Duodenal mucosa (tissue), 2 donors: ENCODE measurements at regions not wholly inside any gene's neighbourhood (a gene's known extent, or its start where the extent isn't known, plus 50 kb on each side); places are given as distances from the start of the nearest gene placed in this dataset.

Source experiments
- H3K27ac ChIP-seq: one replicate; pipeline ENCODE4 v1.7.0; 2013; ENCODE audit warnings: low read depth, low read length
- H3K27me3 ChIP-seq, 2 donors: one replicate each; pipeline ENCODE4 v1.7.0; 2013; ENCODE audit warnings: low read length in 2 of 2, control low read depth in 1 of 2; ENCODE audit not compliant: insufficient read depth in 2 of 2, control insufficient read depth in 1 of 2
- H3K36me3 ChIP-seq, 2 donors: one replicate each; pipeline ENCODE4 v1.7.0; 2013; ENCODE audit warnings: low read length in 2 of 2, control low read depth in 1 of 2; ENCODE audit not compliant: insufficient read depth in 2 of 2, control insufficient read depth in 1 of 2
- H3K4me1 ChIP-seq, 2 donors: one replicate each; pipeline ENCODE4 v1.7.0; 2013; ENCODE audit warnings: low read length in 2 of 2, control low read depth in 1 of 2; ENCODE audit not compliant: insufficient read depth in 2 of 2, control insufficient read depth in 1 of 2
- H3K4me3 ChIP-seq, 2 donors: one replicate each; pipeline ENCODE4 v1.7.0; 2013; ENCODE audit warnings: low read length in 2 of 2, low read depth in 1 of 2
- H3K9ac ChIP-seq, 2 donors: one replicate each; pipeline ENCODE4 v1.7.0; 2013; ENCODE audit warnings: low read length in 2 of 2, low read depth in 1 of 2
- H3K9me3 ChIP-seq, 2 donors: one replicate each; pipeline ENCODE4 v1.7.0; 2013; ENCODE audit warnings: low read length in 2 of 2, control low read depth in 1 of 2; ENCODE audit not compliant: control insufficient read depth in 1 of 2

GRCh38 chr14:87879389-87879788 is 113.6 kb downstream of the GALC start:
- Histone ChIP-seq H3K4me1 (no peaks in the 10 kb centered on the region), H3K36me3 (no peaks in the 10 kb centered on the region), H3K27me3 (no peaks in the 10 kb centered on the region), H3K9me3 (no peaks in the 10 kb centered on the region), H3K9ac (no peak overlapping the region), H3K27ac (no peak overlapping the region), H3K4me3 (no peak overlapping the region)

DNA sequence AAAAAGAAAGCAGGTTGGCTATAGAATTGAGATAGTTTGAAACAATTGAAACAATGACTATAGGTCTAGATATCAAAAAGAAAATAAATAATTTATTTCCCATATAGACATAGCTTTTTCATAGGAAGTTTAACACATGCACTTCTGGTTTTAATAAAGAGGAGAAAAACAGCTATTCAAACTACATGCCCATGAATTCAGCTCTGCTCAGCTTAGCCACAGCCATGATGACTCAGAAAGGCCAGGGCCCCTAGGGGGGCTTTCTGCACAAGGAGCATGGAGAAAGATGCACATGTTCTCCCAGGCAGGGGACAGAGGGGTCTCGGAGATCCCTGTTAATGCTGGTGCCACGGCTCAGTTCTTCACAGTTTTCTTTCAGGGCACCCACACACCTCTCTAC is 114.0 kb downstream of the GALC start:
- Histone ChIP-seq H3K9me3 (no peaks in the 10 kb centered on the region), H3K27ac (no peak overlapping the region), H3K4me1 (no peaks in the 10 kb centered on the region), H3K36me3 (no peaks in the 10 kb centered on the region), H3K27me3 (no peaks in the 10 kb centered on the region), H3K9ac (no peak overlapping the region), H3K4me3 (no peak overlapping the region)

GRCh38 chr14:87877877-87878276 is 115.1 kb downstream of the GALC start:
- Histone ChIP-seq H3K27ac (no peak overlapping the region), H3K9me3 (no peaks in the 10 kb centered on the region), H3K36me3 (no peaks in the 10 kb centered on the region), H3K4me1 (no peaks in the 10 kb centered on the region), H3K4me3 (no peak overlapping the region), H3K9ac (no peak overlapping the region), H3K27me3 (no peaks in the 10 kb centered on the region)

DNA sequence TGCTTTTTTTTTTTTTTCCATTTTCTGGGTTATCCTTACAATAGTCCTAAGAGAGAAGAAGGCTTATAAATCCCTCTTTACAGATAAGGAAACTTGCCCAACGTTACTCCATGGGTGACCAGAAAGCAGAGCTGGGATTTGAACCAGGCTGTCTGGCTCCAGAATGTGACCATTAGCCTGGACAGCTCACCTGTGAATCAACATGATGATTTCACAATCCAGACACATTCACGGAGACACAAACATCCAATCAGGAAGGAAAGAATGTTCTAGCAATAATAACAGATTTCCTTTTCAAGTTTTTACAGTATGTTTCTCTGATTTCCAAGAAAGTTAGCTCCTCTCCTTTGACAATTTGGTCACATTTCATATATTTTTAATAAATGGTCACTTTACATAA is 118.3 kb downstream of the GALC start:
- Histone ChIP-seq H3K27ac (no peak overlapping the region), H3K4me1 (no peaks in the 10 kb centered on the region), H3K36me3 (no peaks in the 10 kb centered on the region), H3K9me3 (no peaks in the 10 kb centered on the region), H3K27me3 (no peaks in the 10 kb centered on the region), H3K9ac (no peak overlapping the region), H3K4me3 (no peak overlapping the region)

- H3K9ac ChIP-seq = no peak overlapping the region
- H3K4me3 ChIP-seq = no peak overlapping the region
- H3K27ac ChIP-seq = no peak overlapping the region
- H3K27me3 ChIP-seq = no peaks in the 10 kb centered on the region
- no peaks in the 10 kb centered on the region for H3K9me3 ChIP-seq
- no peaks in the 10 kb centered on the region for H3K36me3 ChIP-seq
- H3K4me1 ChIP-seq = no peaks in the 10 kb centered on the region
Measured at GRCh38 chr14:87873741-87874140, 119.2 kb downstream of the GALC start.

DNA sequence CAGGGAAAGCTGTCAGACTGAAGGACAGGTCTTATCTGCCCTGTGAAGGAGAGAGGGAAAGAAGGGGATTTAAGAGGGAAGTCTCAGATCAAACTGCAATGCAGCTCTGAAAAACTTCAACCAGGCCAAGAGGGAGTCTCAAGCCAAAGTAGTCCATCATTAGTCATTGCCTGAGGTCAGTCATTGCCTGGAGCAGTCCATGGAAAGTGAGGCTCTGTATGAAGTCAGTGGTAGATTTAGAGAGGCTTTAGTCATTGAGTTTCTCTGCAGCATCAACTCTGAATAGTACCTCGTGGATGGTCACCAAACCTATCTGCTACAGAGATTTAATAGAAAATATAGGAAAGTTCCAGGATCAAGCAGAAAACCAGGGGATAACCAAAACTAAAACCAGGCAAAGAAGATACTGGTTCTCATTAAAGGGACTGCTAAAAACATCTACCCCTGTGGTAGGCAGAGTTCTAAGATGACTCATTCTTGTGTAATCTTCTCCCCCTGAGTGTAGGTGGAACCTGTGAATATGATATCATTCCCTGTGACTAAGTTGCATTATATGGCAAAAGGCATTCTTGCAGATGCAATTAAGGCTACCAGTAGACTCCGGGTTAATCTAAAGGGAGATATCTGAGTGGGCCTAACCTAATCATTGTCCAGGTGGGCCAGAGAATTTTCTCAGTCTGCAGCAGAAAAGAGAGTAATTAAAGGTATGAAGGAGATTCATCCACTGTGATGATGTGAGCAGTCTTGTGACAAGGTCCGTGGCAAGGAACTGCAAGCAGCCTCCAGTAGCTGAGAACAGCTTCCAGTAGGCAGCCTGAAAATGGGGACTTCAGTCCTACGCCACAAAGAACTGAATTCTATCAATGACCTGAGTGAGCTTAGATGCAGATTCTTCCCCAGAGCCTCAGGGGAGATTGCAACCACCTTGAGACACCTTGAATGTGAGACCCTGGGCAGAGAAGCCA is 123.1 kb downstream of the GALC start:
- no peak overlapping the region for H3K9ac ChIP-seq

DNA sequence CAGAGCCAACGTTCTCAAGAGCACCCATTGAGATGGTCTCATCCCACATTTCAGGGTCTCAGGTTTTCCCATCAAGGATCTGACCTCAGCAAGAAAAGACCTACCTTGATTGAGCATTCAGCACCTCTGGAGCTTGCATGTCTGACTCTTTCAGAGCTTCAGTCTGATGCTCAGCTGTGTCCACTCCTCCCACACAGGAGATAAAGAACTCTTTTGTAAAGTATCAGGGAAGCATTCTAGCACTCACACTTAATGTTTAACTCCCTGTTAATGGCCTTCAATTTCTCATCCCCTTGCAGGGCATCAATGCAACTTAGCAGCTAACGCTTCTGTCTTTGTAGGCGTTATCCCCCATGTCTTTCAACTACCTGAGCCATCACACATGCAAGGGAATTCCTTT is 124.1 kb downstream of the GALC start:
- Histone ChIP-seq H3K27me3 (no peaks in the 10 kb centered on the region), H3K4me1 (no peaks in the 10 kb centered on the region), H3K27ac (no peak overlapping the region), H3K36me3 (no peaks in the 10 kb centered on the region), H3K9ac (no peak overlapping the region), H3K9me3 (no peaks in the 10 kb centered on the region), H3K4me3 (no peak overlapping the region)

More for the DNA sequence above, 123.1 kb downstream of the GALC start:
- Histone ChIP-seq H3K36me3 (no peaks in the 10 kb centered on the region), H3K4me1 (no peaks in the 10 kb centered on the region), H3K9me3 (no peaks in the 10 kb centered on the region), H3K27ac (no peak overlapping the region), H3K27me3 (no peaks in the 10 kb centered on the region), H3K4me3 (no peak overlapping the region)

GRCh38 chr14:87866116-87866515 is 126.9 kb downstream of the GALC start:
- Histone ChIP-seq H3K4me3 (no peak overlapping the region), H3K9me3 (no peaks in the 10 kb centered on the region), H3K4me1 (no peaks in the 10 kb centered on the region), H3K27me3 (no peaks in the 10 kb centered on the region), H3K27ac (no peak overlapping the region), H3K36me3 (no peaks in the 10 kb centered on the region), H3K9ac (no peak overlapping the region)

- Histone ChIP-seq H3K27me3 (no peaks in the 10 kb centered on the region), H3K4me1 (no peaks in the 10 kb centered on the region), H3K4me3 (no peak overlapping the region), H3K36me3 (no peaks in the 10 kb centered on the region), H3K27ac (no peak overlapping the region), H3K9ac (no peak overlapping the region), H3K9me3 (no peaks in the 10 kb centered on the region)
Measured at GRCh38 chr14:87864356-87865270, 128.4 kb downstream of the GALC start.

GRCh38 chr14:87863047-87863446 is 129.9 kb downstream of the GALC start:
- H3K27me3 ChIP-seq = no peaks in the 10 kb centered on the region
- H3K9me3 ChIP-seq = no peaks in the 10 kb centered on the region
- H3K4me3 ChIP-seq = no peak overlapping the region
- no peak overlapping the region for H3K27ac ChIP-seq
- H3K9ac ChIP-seq = no peak overlapping the region
- no peaks in the 10 kb centered on the region for H3K4me1 ChIP-seq
- no peaks in the 10 kb centered on the region for H3K36me3 ChIP-seq
